ENCODE measurements at regions not wholly inside any gene's neighbourhood (a gene's known extent, or its start where the extent isn't known, plus 50 kb on each side); places are given as distances from the start of the nearest gene placed in this dataset.

DNA sequence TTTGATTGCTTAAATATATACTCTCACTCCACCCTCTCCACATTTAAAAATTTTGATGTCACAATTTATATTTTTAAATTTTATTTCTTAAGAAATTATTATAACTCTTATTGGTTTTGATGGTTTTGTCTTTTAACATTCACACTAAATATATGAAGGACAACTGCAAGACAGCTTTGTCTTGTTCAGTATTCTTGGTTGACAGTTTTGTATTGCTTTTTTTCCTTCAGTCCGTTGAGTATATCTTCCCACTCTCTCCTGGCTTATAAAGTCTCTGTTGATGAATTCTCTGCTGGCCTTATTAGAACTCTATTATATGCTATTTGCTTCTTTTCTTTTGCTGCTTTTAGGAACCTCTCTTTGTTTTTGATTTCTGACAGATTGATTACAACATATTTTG, 392.2 kb downstream of the C6orf118 start:
- no peak for DNase-seq (ENCODE audit: low read depth)
- H3K4me3 ChIP-seq (replicated peaks; ENCODE audit: low read depth, low read length): no peak overlapping the region
- no peak for TF ChIP-seq CTCF (IDR thresholded peaks at IDR 0.05; ENCODE audit: low read length, missing control alignments)

DNA sequence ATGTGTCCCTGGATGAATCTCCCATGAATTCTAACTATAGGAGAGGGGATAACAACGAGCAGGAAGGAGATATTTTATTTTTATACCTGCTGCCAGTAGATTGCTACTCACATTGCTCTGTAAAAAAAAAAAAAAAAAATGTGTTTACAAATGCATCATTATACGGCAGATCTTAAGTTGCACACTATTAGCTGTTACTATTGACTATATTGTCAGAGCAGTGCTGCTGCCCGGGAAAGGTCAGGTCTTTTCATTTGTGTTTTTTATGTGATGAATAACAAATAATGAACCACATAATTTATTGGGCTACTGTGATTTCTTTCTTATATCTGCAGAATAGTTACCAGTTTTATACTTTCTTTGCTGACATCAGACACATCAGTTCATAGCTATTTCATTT, 393.3 kb downstream of the C6orf118 start:
- no peak overlapping the region for H3K4me3 ChIP-seq (replicated peaks; ENCODE audit: low read depth, low read length)
- TF ChIP-seq CTCF (IDR thresholded peaks at IDR 0.05; ENCODE audit: low read length, missing control alignments): no peak
- DNase-seq (ENCODE audit: low read depth): no peak

GRCh38 chr6:164911873-164912580, 397.4 kb downstream of the C6orf118 start:
- no peak for TF ChIP-seq CTCF (IDR thresholded peaks at IDR 0.05; ENCODE audit: low read length, missing control alignments)
- no peak for DNase-seq (ENCODE audit: low read depth)
- no peak overlapping the region for H3K4me3 ChIP-seq (replicated peaks; ENCODE audit: low read depth, low read length)

DNA sequence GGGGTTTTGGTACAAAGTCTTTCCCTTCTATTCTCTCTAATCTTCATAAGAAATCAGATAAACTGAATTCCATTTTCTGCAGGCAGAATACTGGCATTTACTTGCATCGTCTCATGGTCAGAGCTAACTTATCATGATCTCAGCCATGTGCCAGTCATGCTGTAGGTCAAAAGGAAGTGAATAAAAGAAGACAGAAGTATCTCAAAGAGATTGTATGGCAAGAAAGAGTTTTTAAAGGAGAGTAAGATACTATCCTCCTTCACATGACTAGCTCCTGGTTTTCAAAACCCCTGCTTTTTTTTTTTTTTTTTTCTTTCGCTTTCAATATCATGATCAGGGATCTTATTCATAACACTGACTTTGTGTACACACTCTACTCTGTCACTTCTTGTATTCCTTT, 398.3 kb downstream of the C6orf118 start:
- no peak for DNase-seq (ENCODE audit: low read depth)
- H3K4me3 ChIP-seq (replicated peaks; ENCODE audit: low read depth, low read length): no peak overlapping the region
- TF ChIP-seq CTCF (IDR thresholded peaks at IDR 0.05; ENCODE audit: low read length, missing control alignments): no peak

- no peak for DNase-seq (ENCODE audit: low read depth)
- no peak for TF ChIP-seq CTCF (IDR thresholded peaks at IDR 0.05; ENCODE audit: low read length, missing control alignments)
- no peak overlapping the region for H3K4me3 ChIP-seq (replicated peaks; ENCODE audit: low read depth, low read length)
Measured at GRCh38 chr6:164906766-164907165, 402.6 kb downstream of the C6orf118 start.

GRCh38 chr6:164905311-164905710, 404.1 kb downstream of the C6orf118 start:
- DNase-seq (ENCODE audit: low read depth): no peak
- no peak overlapping the region for H3K4me3 ChIP-seq (replicated peaks; ENCODE audit: low read depth, low read length)
- TF ChIP-seq CTCF (IDR thresholded peaks at IDR 0.05; ENCODE audit: low read length, missing control alignments): no peak

GRCh38 chr6:164898412-164898811, 411.0 kb downstream of the C6orf118 start:
- no peak for TF ChIP-seq CTCF (IDR thresholded peaks at IDR 0.05; ENCODE audit: low read length, missing control alignments)
- no peak for DNase-seq (ENCODE audit: low read depth)
- H3K4me3 ChIP-seq (replicated peaks; ENCODE audit: low read depth, low read length): no peak overlapping the region
